ENCODE measurements at regions not wholly inside any gene's neighbourhood (a gene's known extent, or its start where the extent isn't known, plus 50 kb on each side); places are given as distances from the start of the nearest gene placed in this dataset.

DNA sequence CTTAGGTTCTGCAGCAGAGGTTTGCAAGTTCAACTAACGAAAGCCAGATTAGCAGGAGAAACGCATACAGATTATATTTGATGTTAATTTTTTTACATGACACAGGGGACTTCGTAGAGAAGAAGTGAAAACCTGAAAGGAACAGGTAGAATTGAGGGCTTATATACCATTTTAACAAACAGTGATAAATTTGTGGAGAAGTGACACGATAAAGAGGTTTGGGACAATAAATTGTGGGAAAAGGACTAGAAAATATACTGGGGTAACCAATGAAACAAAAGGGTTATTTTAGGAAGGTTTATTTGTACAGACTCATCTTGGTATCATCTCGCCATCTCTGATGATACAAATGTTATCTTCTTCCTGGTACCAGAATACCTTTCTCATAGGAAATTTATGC lies 452.9 kb downstream of the SETD4 start:
- TF ChIP-seq, protein P1, sequence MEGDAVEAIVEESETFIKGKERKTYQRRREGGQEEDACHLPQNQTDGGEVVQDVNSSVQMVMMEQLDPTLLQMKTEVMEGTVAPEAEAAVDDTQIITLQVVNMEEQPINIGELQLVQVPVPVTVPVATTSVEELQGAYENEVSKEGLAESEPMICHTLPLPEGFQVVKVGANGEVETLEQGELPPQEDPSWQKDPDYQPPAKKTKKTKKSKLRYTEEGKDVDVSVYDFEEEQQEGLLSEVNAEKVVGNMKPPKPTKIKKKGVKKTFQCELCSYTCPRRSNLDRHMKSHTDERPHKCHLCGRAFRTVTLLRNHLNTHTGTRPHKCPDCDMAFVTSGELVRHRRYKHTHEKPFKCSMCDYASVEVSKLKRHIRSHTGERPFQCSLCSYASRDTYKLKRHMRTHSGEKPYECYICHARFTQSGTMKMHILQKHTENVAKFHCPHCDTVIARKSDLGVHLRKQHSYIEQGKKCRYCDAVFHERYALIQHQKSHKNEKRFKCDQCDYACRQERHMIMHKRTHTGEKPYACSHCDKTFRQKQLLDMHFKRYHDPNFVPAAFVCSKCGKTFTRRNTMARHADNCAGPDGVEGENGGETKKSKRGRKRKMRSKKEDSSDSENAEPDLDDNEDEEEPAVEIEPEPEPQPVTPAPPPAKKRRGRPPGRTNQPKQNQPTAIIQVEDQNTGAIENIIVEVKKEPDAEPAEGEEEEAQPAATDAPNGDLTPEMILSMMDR (IDR thresholded peaks at IDR 0.05), result no peak
- no peak for TF ChIP-seq POLR2A (IDR thresholded peaks at IDR 0.05)
